GM12878 (cell line): ENCODE measurements at regions not wholly inside any gene's neighbourhood (a gene's known extent, or its start where the extent isn't known, plus 50 kb on each side); places are given as distances from the start of the nearest gene placed in this dataset.

Source experiments
- ATAC-seq: fragments of 200-7000 bp; cut with Tn5 transposase; 3 replicates; pipeline ENCODE4 v1.9.1; 2020; ENCODE audit warnings: mild to moderate bottlenecking, moderate library complexity
- BruUV-seq: library from RNA; stranded (reverse); fragments of 400-500 nt; replicated peaks from 2 replicates; lab custom pipeline; 2021; lab: Mats Ljungman, UMichigan
- CTCF ChIA-PET: fragments of 300-600 bp; sonication (Branson Sonifier 250); formaldehyde crosslinking; extraction: SDS; loops from one replicate; lab custom pipeline; 2021; ENCODE audit warnings: inconsistent platforms; lab: Yijun Ruan, JAX
- POLR2A ChIA-PET: fragments of 350-600 bp; formaldehyde crosslinking; extraction: SDS; loops from one replicate; lab custom pipeline; 2021; ENCODE audit warnings: inconsistent platforms; lab: Charles Lee
- RAD21 ChIA-PET: fragments of 300-600 bp; sonication (Branson Sonifier 250); formaldehyde crosslinking; loops from one replicate; lab custom pipeline; 2023; ENCODE audit warnings: antibody characterized with exemption; ENCODE audit not compliant: unreplicated experiment; lab: Charles Lee
- SMC1A ChIA-PET: fragments of 300-600 bp; sonication (Branson Sonifier 250); formaldehyde crosslinking; loops from one replicate; lab custom pipeline; 2023; ENCODE audit not compliant: unreplicated experiment, uncharacterized antibody; lab: Charles Lee
- DNase-seq: peaks from one replicate; pipeline ENCODE4 v3.0.0-alpha.2; 2011; ENCODE audit warnings: low read depth, low spot score
- FAIRE-seq: peaks from 3 replicates; lab custom pipeline; 2011; peaks lifted over from hg19 to GRCh38; lab: Jason Lieb, UNC
- H2AFZ ChIP-seq: 2 replicates; pipeline ENCODE4 v1.6.0; 2011; ENCODE audit warnings: low read depth, low read length, control low read depth; ENCODE audit not compliant: control insufficient read depth
- H3K27ac ChIP-seq: 2 replicates; pipeline ENCODE4 v1.5.1; 2011; ENCODE audit warnings: control low read depth; ENCODE audit not compliant: control insufficient read depth, insufficient read depth
- H3K27me3 ChIP-seq, 2 experiments: replicated peaks in 1 of 2; 2 replicates each; pipeline versions ENCODE4 v1.6.0 to v1.6.1; 2011; ENCODE audit warnings: low read length in 1 of 2; ENCODE audit not compliant: control insufficient read depth in 2 of 2, insufficient read depth in 2 of 2
- H3K36me3 ChIP-seq, 2 experiments: 2 replicates each; pipeline ENCODE4 v1.5.1; 2011; ENCODE audit warnings: low read length in 1 of 2; ENCODE audit not compliant: control insufficient read depth in 2 of 2, insufficient read depth in 2 of 2
- H3K4me1 ChIP-seq: 2 replicates; pipeline ENCODE4 v1.6.1; 2011; ENCODE audit warnings: mild to moderate bottlenecking, low read length, moderate library complexity, mixed read lengths; ENCODE audit not compliant: control insufficient read depth, insufficient read depth
- H3K4me2 ChIP-seq: 2 replicates; pipeline ENCODE4 v1.6.0; 2011; ENCODE audit warnings: control low read depth; ENCODE audit not compliant: control insufficient read depth, insufficient read depth
- H3K4me3 ChIP-seq: fragments of 200-600 bp; sonication (generic); 2 replicates; pipeline ENCODE4 v1.5.1; 2016
- H3K79me2 ChIP-seq: 2 replicates; pipeline ENCODE4 v1.6.0; 2011; ENCODE audit warnings: low read length; ENCODE audit not compliant: control insufficient read depth, insufficient read depth
- H3K9ac ChIP-seq: 2 replicates; pipeline ENCODE4 v1.8.0; 2011; ENCODE audit warnings: low read length, control low read depth, mixed read lengths; ENCODE audit not compliant: control insufficient read depth, insufficient read depth
- H3K9me3 ChIP-seq: replicated peaks from 3 replicates; pipeline ENCODE4 v1.5.1; 2011; ENCODE audit warnings: mild to moderate bottlenecking, low read length; ENCODE audit not compliant: control insufficient read depth, insufficient read depth
- H4K20me1 ChIP-seq: 2 replicates; pipeline ENCODE4 v1.6.0; 2011; ENCODE audit not compliant: control insufficient read depth, insufficient read depth
- BCL11A ChIP-seq: IDR thresholded peaks from 2 replicates; pipeline ENCODE4 v1.6.1; 2011; ENCODE audit warnings: low read depth, low read length
- EZH2 ChIP-seq: IDR thresholded peaks from 2 replicates; pipeline ENCODE4 v1.6.1; 2012; ENCODE audit warnings: low read depth, mild to moderate bottlenecking, control low read depth, inconsistent platforms, low read length, borderline replicate concordance; ENCODE audit not compliant: control insufficient read depth
- GATAD2B ChIP-seq: fragments of 450-650 bp; conservative IDR thresholded peaks from 2 replicates; pipeline ENCODE4 v1.6.1; 2017; ENCODE audit warnings: low read depth, mild to moderate bottlenecking, moderate library complexity
- SIN3A ChIP-seq: IDR thresholded peaks from 2 replicates; pipeline ENCODE4 v1.6.1; 2012; ENCODE audit warnings: low read depth, low read length, improper control_type of control experiment
- ZZZ3 ChIP-seq: IDR thresholded peaks from 2 replicates; pipeline ENCODE4 v1.6.1; 2011; ENCODE audit warnings: low read depth; ENCODE audit not compliant: control insufficient read depth, insufficient read length
- WGBS: methylation state at CpG from one replicate; pipeline ENCODE4 v1.1.6; 2016; ENCODE audit warnings: low lambda C conversion rate; ENCODE audit not compliant: insufficient replicate concordance, insufficient coverage; ENCODE audit errors: missing lambda C conversion rate; 5-methylcytosine and 5-hydroxymethylcytosine counted together
- in situ Hi-C: fragments of 300-500 bp; cut with MboI; formaldehyde crosslinking; loops from 9 replicates; pipeline ENCODE4 v1.14.3; 2018; ENCODE audit warnings: mixed read lengths
- intact Hi-C: fragments of 100-400 bp; cut with micrococcal nuclease; formaldehyde crosslinking; loops from one replicate; pipeline ENCODE4 v1.14.2; 2022; ENCODE audit not compliant: unreplicated experiment
- TF ChIP-seq, protein P1 (sequence below), 3 experiments: IDR thresholded peaks in 2 of 3; conservative IDR thresholded peaks in 1 of 3; 2 replicates each; pipeline ENCODE4 v1.5.1; 2011; ENCODE audit warnings: low read depth in 3 of 3, low read length in 3 of 3, mild to moderate bottlenecking in 3 of 3, control low read depth in 2 of 3, moderate library complexity in 2 of 3, inconsistent platforms in 1 of 3, mixed read lengths in 1 of 3; ENCODE audit not compliant: control insufficient read depth in 2 of 3, insufficient read depth in 1 of 3; ENCODE audit errors: extremely low read depth in 1 of 3
- TF ChIP-seq, protein P2 (sequence below): IDR thresholded peaks from 2 replicates; pipeline ENCODE4 v1.6.1; 2011; ENCODE audit warnings: low read depth, mild to moderate bottlenecking, low read length, moderate library complexity, borderline replicate concordance; ENCODE audit errors: extremely low read depth
- TF ChIP-seq, protein P3 (sequence below): fragments of 450-650 bp; IDR thresholded peaks from 2 replicates; pipeline ENCODE4 v1.6.1; 2016; ENCODE audit warnings: mild to moderate bottlenecking, moderate library complexity, borderline replicate concordance
- TF ChIP-seq, protein P4 (sequence below): IDR thresholded peaks from 2 replicates; pipeline ENCODE4 v1.6.1; 2012; ENCODE audit warnings: low read depth, low read length, improper control_type of control experiment

DNA sequence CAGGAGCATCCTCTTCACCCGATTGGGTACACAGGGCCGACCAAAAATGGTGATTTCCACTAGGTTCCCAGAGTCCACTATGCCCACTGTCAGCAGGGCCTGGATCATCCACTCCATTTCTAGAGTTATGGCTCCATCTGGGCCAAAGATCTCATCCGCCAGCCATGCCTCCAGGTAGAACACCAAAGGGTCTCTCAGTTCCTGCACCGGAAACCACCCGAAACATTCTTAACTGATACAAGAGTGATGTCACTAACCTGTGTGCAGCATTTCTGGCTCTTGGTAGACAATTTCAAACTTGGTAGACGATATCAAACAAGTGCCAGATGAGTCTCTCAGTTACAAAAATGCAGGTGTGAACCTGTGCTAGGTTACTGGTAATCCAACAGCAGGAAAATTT, 306.1 kb downstream of the BCOR start:
- Histone ChIP-seq H3K79me2 (no peaks in the 10 kb centered on the region), H4K20me1 (no peaks in the 10 kb centered on the region), H3K36me3 (no peaks in the 10 kb centered on the region), H3K4me1 (no peaks in the 10 kb centered on the region), H2AFZ (no peak overlapping the region), H3K9me3 (no peaks in the 10 kb centered on the region), H3K9ac (no peak overlapping the region), H3K27me3 (no peaks in the 10 kb centered on the region), H3K4me2 (no peak overlapping the region), H3K27ac (no peak overlapping the region), H3K4me3 (no peak overlapping the region)
- 27% methylated on average over 6 of the region's 6 CpGs for WGBS
- intact Hi-C loops: no loop called here
- ChIA-PET POLR2A (no interaction called here), CTCF (no interaction called here), RAD21 (no interaction called here), SMC1A (no interaction called here)
- TF ChIP-seq SIN3A (no peak), GATAD2B (no peak), ZZZ3 (no peak), BCL11A (no peak), EZH2 (no peak)
- TF ChIP-seq, protein P1, sequence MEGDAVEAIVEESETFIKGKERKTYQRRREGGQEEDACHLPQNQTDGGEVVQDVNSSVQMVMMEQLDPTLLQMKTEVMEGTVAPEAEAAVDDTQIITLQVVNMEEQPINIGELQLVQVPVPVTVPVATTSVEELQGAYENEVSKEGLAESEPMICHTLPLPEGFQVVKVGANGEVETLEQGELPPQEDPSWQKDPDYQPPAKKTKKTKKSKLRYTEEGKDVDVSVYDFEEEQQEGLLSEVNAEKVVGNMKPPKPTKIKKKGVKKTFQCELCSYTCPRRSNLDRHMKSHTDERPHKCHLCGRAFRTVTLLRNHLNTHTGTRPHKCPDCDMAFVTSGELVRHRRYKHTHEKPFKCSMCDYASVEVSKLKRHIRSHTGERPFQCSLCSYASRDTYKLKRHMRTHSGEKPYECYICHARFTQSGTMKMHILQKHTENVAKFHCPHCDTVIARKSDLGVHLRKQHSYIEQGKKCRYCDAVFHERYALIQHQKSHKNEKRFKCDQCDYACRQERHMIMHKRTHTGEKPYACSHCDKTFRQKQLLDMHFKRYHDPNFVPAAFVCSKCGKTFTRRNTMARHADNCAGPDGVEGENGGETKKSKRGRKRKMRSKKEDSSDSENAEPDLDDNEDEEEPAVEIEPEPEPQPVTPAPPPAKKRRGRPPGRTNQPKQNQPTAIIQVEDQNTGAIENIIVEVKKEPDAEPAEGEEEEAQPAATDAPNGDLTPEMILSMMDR (IDR thresholded peaks at IDR 0.05 in 2 of 3, conservative IDR thresholded peaks at IDR 0.05 in 1 of 3; ENCODE audit: control insufficient read depth in 2 of 3, extremely low read depth in 1 of 3, insufficient read depth in 1 of 3, low read depth in 3 of 3, low read length in 3 of 3): no peak
- TF ChIP-seq, protein P2, sequence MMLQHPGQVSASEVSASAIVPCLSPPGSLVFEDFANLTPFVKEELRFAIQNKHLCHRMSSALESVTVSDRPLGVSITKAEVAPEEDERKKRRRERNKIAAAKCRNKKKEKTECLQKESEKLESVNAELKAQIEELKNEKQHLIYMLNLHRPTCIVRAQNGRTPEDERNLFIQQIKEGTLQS: no peak
- TF ChIP-seq, protein P3, sequence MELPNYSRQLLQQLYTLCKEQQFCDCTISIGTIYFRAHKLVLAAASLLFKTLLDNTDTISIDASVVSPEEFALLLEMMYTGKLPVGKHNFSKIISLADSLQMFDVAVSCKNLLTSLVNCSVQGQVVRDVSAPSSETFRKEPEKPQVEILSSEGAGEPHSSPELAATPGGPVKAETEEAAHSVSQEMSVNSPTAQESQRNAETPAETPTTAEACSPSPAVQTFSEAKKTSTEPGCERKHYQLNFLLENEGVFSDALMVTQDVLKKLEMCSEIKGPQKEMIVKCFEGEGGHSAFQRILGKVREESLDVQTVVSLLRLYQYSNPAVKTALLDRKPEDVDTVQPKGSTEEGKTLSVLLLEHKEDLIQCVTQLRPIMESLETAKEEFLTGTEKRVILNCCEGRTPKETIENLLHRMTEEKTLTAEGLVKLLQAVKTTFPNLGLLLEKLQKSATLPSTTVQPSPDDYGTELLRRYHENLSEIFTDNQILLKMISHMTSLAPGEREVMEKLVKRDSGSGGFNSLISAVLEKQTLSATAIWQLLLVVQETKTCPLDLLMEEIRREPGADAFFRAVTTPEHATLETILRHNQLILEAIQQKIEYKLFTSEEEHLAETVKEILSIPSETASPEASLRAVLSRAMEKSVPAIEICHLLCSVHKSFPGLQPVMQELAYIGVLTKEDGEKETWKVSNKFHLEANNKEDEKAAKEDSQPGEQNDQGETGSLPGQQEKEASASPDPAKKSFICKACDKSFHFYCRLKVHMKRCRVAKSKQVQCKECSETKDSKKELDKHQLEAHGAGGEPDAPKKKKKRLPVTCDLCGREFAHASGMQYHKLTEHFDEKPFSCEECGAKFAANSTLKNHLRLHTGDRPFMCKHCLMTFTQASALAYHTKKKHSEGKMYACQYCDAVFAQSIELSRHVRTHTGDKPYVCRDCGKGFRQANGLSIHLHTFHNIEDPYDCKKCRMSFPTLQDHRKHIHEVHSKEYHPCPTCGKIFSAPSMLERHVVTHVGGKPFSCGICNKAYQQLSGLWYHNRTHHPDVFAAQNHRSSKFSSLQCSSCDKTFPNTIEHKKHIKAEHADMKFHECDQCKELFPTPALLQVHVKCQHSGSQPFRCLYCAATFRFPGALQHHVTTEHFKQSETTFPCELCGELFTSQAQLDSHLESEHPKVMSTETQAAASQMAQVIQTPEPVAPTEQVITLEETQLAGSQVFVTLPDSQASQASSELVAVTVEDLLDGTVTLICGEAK: no peak
- TF ChIP-seq, protein P4, sequence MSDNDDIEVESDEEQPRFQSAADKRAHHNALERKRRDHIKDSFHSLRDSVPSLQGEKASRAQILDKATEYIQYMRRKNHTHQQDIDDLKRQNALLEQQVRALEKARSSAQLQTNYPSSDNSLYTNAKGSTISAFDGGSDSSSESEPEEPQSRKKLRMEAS: no peak
- BruUV-seq: no TSS peak
- DNase-seq (no peak), FAIRE-seq (no peak), ATAC-seq (no peak)
- in situ Hi-C loops: no loop called here
